Astrocyte (in vitro differentiated cells and primary cell): ENCODE measurements at regions not wholly inside any gene's neighbourhood (a gene's known extent, or its start where the extent isn't known, plus 50 kb on each side); places are given as distances from the start of the nearest gene placed in this dataset.

ENCODE experiments used
- EZH2 ChIP-seq: IDR thresholded peaks from 2 replicates; pipeline ENCODE4 v1.6.1; 2012; ENCODE audit warnings: mild to moderate bottlenecking, low read length, inconsistent platforms; ENCODE audit not compliant: insufficient read depth
- TF ChIP-seq, protein P1 (sequence below): IDR thresholded peaks from 2 replicates; pipeline ENCODE4 v1.5.1; 2011; ENCODE audit warnings: low read depth, mild to moderate bottlenecking, inconsistent platforms, low read length, moderate library complexity; ENCODE audit not compliant: insufficient read depth

- TF ChIP-seq, protein P1, sequence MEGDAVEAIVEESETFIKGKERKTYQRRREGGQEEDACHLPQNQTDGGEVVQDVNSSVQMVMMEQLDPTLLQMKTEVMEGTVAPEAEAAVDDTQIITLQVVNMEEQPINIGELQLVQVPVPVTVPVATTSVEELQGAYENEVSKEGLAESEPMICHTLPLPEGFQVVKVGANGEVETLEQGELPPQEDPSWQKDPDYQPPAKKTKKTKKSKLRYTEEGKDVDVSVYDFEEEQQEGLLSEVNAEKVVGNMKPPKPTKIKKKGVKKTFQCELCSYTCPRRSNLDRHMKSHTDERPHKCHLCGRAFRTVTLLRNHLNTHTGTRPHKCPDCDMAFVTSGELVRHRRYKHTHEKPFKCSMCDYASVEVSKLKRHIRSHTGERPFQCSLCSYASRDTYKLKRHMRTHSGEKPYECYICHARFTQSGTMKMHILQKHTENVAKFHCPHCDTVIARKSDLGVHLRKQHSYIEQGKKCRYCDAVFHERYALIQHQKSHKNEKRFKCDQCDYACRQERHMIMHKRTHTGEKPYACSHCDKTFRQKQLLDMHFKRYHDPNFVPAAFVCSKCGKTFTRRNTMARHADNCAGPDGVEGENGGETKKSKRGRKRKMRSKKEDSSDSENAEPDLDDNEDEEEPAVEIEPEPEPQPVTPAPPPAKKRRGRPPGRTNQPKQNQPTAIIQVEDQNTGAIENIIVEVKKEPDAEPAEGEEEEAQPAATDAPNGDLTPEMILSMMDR = no peak
- no peak for TF ChIP-seq EZH2
These were observed 144.6 kb upstream of the TMEM170B start for GRCh38 chr6:11392778-11393507.
